ENCODE measurements at regions not wholly inside any gene's neighbourhood (a gene's known extent, or its start where the extent isn't known, plus 50 kb on each side); places are given as distances from the start of the nearest gene placed in this dataset.
A peak's percentile ranks its signal among the peaks of the same experiment; 100 is the strongest.

DNA sequence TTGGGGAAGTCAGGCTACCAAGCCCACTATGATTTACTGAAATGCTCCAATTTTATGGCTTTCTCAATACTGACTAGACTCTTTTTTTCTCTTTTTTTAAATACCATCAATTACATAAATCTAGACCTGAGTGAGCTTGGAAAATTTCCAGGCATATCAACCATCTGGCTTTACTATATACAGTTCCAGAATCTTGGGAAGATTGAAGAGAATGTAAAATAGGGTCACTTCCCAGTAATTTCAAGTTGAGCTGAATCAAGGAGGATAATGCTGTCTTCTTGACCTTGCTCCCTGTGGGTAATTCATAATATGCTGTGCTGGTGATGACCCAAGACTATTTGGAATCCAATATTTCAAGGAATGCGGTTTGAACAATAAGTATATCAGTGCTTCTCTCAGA is 108.1 kb downstream of the MAP3K21 start:
- Histone ChIP-seq H3K4me3 (no peak overlapping the region), H3K9me3 (no peaks in the 10 kb centered on the region), H3K36me3 (ENCODE audit: low read depth) (no peaks in the 10 kb centered on the region), H3K4me1 (ENCODE audit: low read depth) (no peaks in the 10 kb centered on the region)
- ATAC-seq = no peak
- intact Hi-C loops (cut with DNase I, micrococcal nuclease) = no loop called here
- TF ChIP-seq, protein P1, sequence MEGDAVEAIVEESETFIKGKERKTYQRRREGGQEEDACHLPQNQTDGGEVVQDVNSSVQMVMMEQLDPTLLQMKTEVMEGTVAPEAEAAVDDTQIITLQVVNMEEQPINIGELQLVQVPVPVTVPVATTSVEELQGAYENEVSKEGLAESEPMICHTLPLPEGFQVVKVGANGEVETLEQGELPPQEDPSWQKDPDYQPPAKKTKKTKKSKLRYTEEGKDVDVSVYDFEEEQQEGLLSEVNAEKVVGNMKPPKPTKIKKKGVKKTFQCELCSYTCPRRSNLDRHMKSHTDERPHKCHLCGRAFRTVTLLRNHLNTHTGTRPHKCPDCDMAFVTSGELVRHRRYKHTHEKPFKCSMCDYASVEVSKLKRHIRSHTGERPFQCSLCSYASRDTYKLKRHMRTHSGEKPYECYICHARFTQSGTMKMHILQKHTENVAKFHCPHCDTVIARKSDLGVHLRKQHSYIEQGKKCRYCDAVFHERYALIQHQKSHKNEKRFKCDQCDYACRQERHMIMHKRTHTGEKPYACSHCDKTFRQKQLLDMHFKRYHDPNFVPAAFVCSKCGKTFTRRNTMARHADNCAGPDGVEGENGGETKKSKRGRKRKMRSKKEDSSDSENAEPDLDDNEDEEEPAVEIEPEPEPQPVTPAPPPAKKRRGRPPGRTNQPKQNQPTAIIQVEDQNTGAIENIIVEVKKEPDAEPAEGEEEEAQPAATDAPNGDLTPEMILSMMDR (IDR thresholded peaks at IDR 0.05) = no peak
- no peak for DNase-seq

DNA sequence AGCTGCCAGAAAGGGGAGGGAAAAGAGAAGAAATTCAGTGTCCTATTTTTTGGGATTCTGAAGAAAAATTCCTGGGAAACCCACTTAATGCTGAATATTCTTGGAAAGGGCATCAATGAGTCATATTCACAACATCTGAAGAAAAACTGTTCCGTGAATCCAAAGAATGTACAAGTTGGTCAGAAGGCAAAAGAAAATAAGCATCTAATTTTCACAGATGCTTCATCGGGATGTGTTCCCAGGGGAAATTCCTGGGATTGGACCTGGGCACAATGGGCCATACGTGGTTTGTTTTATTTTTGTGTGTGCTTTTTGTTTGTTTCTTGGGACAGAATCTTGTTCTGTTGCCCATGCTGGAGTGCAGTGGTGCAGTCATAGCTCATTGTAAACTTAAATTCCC is 112.2 kb downstream of the MAP3K21 start:
- Histone ChIP-seq H3K36me3 (ENCODE audit: low read depth) (no peaks in the 10 kb centered on the region), H3K9me3 (no peaks in the 10 kb centered on the region), H3K4me3 (no peak overlapping the region), H3K4me1 (ENCODE audit: low read depth) (no peaks in the 10 kb centered on the region)
- DNase-seq (no peak), ATAC-seq (no peak)
- TF ChIP-seq, protein P1 (IDR thresholded peaks at IDR 0.05) = no peak
- intact Hi-C loops (cut with DNase I, micrococcal nuclease) = loop anchor here in 1 of 2 donors (2.0 kb wide), 1 partner anchor 351 kb away; no protein-coding TSS in a partner anchor

- peak in 1 of 3 donors; percentile 21 for DNase-seq
- no peaks in the 10 kb centered on the region for H3K36me3 ChIP-seq (ENCODE audit: low read depth)
- intact Hi-C loops (cut with DNase I, micrococcal nuclease) = loop anchor here in 1 of 2 donors (2.0 kb wide), 1 partner anchor 350 kb away; no protein-coding TSS in a partner anchor
Measured at GRCh38 chr1:233440951-233441401, 113.5 kb downstream of the MAP3K21 start.

GRCh38 chr1:233442026-233442780 is 114.7 kb downstream of the MAP3K21 start:
- Histone ChIP-seq H3K4me1 (ENCODE audit: low read depth) (no peaks in the 10 kb centered on the region), H3K4me3 (no peak overlapping the region), H3K36me3 (ENCODE audit: low read depth) (no peaks in the 10 kb centered on the region), H3K9me3 (no peaks in the 10 kb centered on the region)
- no peak for ATAC-seq
- TF ChIP-seq, protein P1 (IDR thresholded peaks at IDR 0.05) = no peak
- DNase-seq = no peak
- intact Hi-C loops (cut with DNase I, micrococcal nuclease) = no loop called here

More at GRCh38 chr1:233440951-233441401, 113.5 kb downstream of the MAP3K21 start:
- TF ChIP-seq, protein P1 (IDR thresholded peaks at IDR 0.05) = peak; percentile 31
- Histone ChIP-seq H3K4me1 (ENCODE audit: low read depth) (no peaks in the 10 kb centered on the region), H3K4me3 (no peak overlapping the region), H3K9me3 (no peaks in the 10 kb centered on the region)
- peak; percentile 71 for ATAC-seq

DNA sequence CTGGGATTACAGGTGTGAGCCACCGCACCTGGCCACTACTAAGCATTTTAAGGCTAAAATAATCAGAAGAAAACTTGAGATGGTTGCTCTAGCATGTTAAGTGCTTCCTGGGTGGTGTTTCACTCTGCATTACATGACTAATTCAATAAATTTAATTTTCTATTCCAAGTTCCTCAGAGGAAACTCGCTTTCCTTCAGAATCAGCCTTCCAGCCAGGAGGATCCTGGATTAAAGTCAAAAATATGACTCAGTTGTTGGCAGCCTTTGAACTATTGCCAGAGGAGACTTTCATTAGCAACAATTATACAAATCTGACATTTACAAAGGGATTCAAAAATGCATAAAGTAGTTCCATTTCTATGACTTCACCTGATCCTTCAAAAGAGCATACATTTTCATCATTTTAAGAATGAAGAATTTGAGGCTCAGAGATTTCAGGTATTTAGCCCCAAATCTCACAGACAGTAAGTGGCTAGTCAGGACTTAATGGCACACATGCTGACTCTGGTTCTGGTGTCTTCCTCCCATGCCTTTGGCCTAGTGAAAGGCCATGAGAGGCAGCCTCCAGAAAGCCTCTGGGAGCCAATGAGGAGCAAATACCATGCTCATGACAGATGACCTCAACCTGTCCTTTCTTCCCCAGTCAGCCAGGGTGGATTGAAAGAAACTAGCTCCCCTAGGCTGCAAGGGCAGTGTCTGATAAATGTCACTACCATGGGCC is 115.7 kb downstream of the MAP3K21 start:
- DNase-seq (no peak), ATAC-seq (no peak)
- Histone ChIP-seq H3K4me3 (no peak overlapping the region), H3K4me1 (ENCODE audit: low read depth) (no peaks in the 10 kb centered on the region), H3K36me3 (ENCODE audit: low read depth) (no peaks in the 10 kb centered on the region), H3K9me3 (no peaks in the 10 kb centered on the region)
- TF ChIP-seq, protein P1 (IDR thresholded peaks at IDR 0.05) = no peak
- intact Hi-C loops (cut with DNase I, micrococcal nuclease) = no loop called here
